IMR-90 (cell line): ENCODE measurements at regions not wholly inside any gene's neighbourhood (a gene's known extent, or its start where the extent isn't known, plus 50 kb on each side); places are given as distances from the start of the nearest gene placed in this dataset.

Experiments used
- ATAC-seq: fragments of 200-7000 bp; cut with Tn5 transposase; 2 replicates; pipeline ENCODE4 v1.9.1; 2020; ENCODE audit warnings: low read depth, mild to moderate bottlenecking, moderate library complexity
- BruUV-seq: library from RNA; stranded (reverse); fragments of 400-500 nt; replicated peaks from 2 replicates; lab custom pipeline; 2021; lab: Mats Ljungman, UMichigan
- CTCF ChIA-PET: fragments of 300-600 bp; formaldehyde crosslinking; extraction: SDS; loops from one replicate; lab custom pipeline; 2021; ENCODE audit warnings: antibody characterized with exemption; lab: Yijun Ruan, JAX
- POLR2A ChIA-PET: fragments of 300-600 bp; sonication (Branson Sonifier 250); formaldehyde crosslinking; loops from one replicate; lab custom pipeline; 2022; ENCODE audit warnings: antibody characterized with exemption; ENCODE audit not compliant: unreplicated experiment; lab: Charles Lee
- DNase-seq: peaks from one replicate; pipeline ENCODE4 v3.0.0; 2013
- H2AFZ ChIP-seq: replicated peaks from 2 replicates; pipeline ENCODE3; 2013; ENCODE audit warnings: low read length, mild to moderate bottlenecking; ENCODE audit not compliant: poor library complexity
- H2AK5ac ChIP-seq: 2 replicates; pipeline ENCODE4 v1.6.1; 2013; ENCODE audit warnings: low read depth, low read length, inconsistent platforms
- H2AK9ac ChIP-seq: replicated peaks from 2 replicates; pipeline ENCODE3; 2013; ENCODE audit warnings: mild to moderate bottlenecking, low read depth, low read length, moderate library complexity; ENCODE audit not compliant: poor library complexity
- H2BK120ac ChIP-seq: 2 replicates; pipeline ENCODE4 v1.6.1; 2013; ENCODE audit warnings: low read depth, low read length, inconsistent platforms
- H2BK15ac ChIP-seq: 3 replicates; pipeline ENCODE4 v1.6.1; 2013; ENCODE audit warnings: low read depth, low read length, inconsistent platforms
- H2BK20ac ChIP-seq: 2 replicates; pipeline ENCODE4 v1.6.1; 2013; ENCODE audit warnings: low read depth, mild to moderate bottlenecking, inconsistent platforms, low read length, moderate library complexity
- H2BK5ac ChIP-seq: 2 replicates; pipeline ENCODE4 v1.6.1; 2013; ENCODE audit warnings: mild to moderate bottlenecking, low read depth, low read length, inconsistent platforms; ENCODE audit not compliant: poor library complexity, severe bottlenecking
- H3K14ac ChIP-seq: replicated peaks from 2 replicates; pipeline ENCODE4 v1.6.1; 2013; ENCODE audit warnings: low read depth, low read length, inconsistent platforms
- H3K18ac ChIP-seq: 2 replicates; pipeline ENCODE4 v1.6.1; 2013; ENCODE audit warnings: low read depth, low read length, control low read depth
- H3K23ac ChIP-seq: 2 replicates; pipeline ENCODE4 v1.6.1; 2013; ENCODE audit warnings: low read depth, low read length, inconsistent platforms
- H3K27ac ChIP-seq: 2 replicates; pipeline ENCODE4 v1.5.1; 2013; ENCODE audit warnings: mild to moderate bottlenecking, control low read depth, low read length; ENCODE audit not compliant: insufficient read depth
- H3K27me3 ChIP-seq: 2 replicates; pipeline ENCODE4 v1.6.1; 2013; ENCODE audit warnings: low read length; ENCODE audit not compliant: control insufficient read depth, insufficient read depth
- H3K36me3 ChIP-seq: 2 replicates; pipeline ENCODE4 v1.6.1; 2013; ENCODE audit warnings: low read length, mixed read lengths; ENCODE audit not compliant: control insufficient read depth, insufficient read depth
- H3K4ac ChIP-seq: 2 replicates; pipeline ENCODE4 v1.6.1; 2013; ENCODE audit warnings: low read depth, low read length, inconsistent platforms
- H3K4me1 ChIP-seq: 2 replicates; pipeline ENCODE4 v1.6.1; 2013; ENCODE audit warnings: low read length, mixed read lengths; ENCODE audit not compliant: control insufficient read depth, insufficient read depth
- H3K4me2 ChIP-seq: 2 replicates; pipeline ENCODE4 v1.6.1; 2013; ENCODE audit warnings: low read depth, mild to moderate bottlenecking, control low read depth, low read length, moderate library complexity
- H3K4me3 ChIP-seq: 2 replicates; pipeline ENCODE4 v1.5.1; 2013; ENCODE audit warnings: low read depth, mild to moderate bottlenecking, control low read depth, low read length, moderate library complexity; ENCODE audit not compliant: insufficient read depth
- H3K56ac ChIP-seq: 2 replicates; pipeline ENCODE4 v1.6.1; 2013; ENCODE audit warnings: low read length, inconsistent platforms; ENCODE audit not compliant: insufficient read depth; ENCODE audit errors: extremely low read depth
- H3K79me1 ChIP-seq, 2 experiments: 2 replicates each; pipeline ENCODE4 v1.6.1; 2013; ENCODE audit warnings: low read length in 2 of 2, inconsistent platforms in 1 of 2, low read depth in 1 of 2
- H3K9ac ChIP-seq: 2 replicates; pipeline ENCODE4 v1.6.1; 2013; ENCODE audit warnings: low read depth, low read length, control low read depth
- H3K9me1 ChIP-seq: 2 replicates; pipeline ENCODE4 v1.6.1; 2013; ENCODE audit warnings: low read length, inconsistent platforms; ENCODE audit not compliant: insufficient read depth
- H3K9me3 ChIP-seq: 2 replicates; pipeline ENCODE4 v1.6.1; 2013; ENCODE audit warnings: low read length; ENCODE audit not compliant: control insufficient read depth, insufficient read depth
- H4K20me1 ChIP-seq: 2 replicates; pipeline ENCODE4 v1.6.1; 2013; ENCODE audit warnings: low read length, inconsistent platforms; ENCODE audit not compliant: insufficient read depth
- H4K5ac ChIP-seq: 2 replicates; pipeline ENCODE4 v1.6.1; 2013; ENCODE audit warnings: mild to moderate bottlenecking, low read depth, low read length, control low read depth
- H4K8ac ChIP-seq, 2 experiments: 2 replicates each; pipeline ENCODE4 v1.6.1; 2013; ENCODE audit warnings: low read depth in 2 of 2, low read length in 2 of 2, control low read depth in 1 of 2, inconsistent platforms in 1 of 2
- H4K91ac ChIP-seq: 2 replicates; pipeline ENCODE4 v1.6.1; 2013; ENCODE audit warnings: low read depth, low read length, inconsistent platforms; ENCODE audit not compliant: insufficient read depth
- BHLHE40 ChIP-seq: fragments of 150-350 bp; IDR thresholded peaks from 2 replicates; pipeline ENCODE4 v1.6.1; 2016; ENCODE audit warnings: mild to moderate bottlenecking, low read depth, low read length
- CHD1 ChIP-seq: IDR thresholded peaks from 2 replicates; pipeline ENCODE4 v1.6.1; 2012; ENCODE audit warnings: low read depth, low read length, improper control_type of control experiment
- FOS ChIP-seq: fragments of 150-350 bp; IDR thresholded peaks from 2 replicates; pipeline ENCODE4 v1.6.1; 2016; ENCODE audit warnings: low read depth, low read length
- RAD21 ChIP-seq: IDR thresholded peaks from 2 replicates; pipeline ENCODE4 v1.6.1; 2012; ENCODE audit warnings: low read length, improper control_type of control experiment
- WGBS, 2 experiments: methylation state at CpG; one replicate each; pipeline versions ENCODE4 v1.1.5 to v1.1.7; 2013; ENCODE audit warnings: missing lambda C conversion rate in 2 of 2; ENCODE audit not compliant: insufficient read length in 1 of 2; ENCODE audit errors: extremely low coverage in 2 of 2; 5-methylcytosine and 5-hydroxymethylcytosine counted together
- dilution Hi-C: fragments of 300-500 bp; cut with HindIII; formaldehyde crosslinking; loops from one replicate; pipeline ENCODE4 v1.14.3; 2018; ENCODE audit warnings: low sequenced_read_pairs; ENCODE audit not compliant: unreplicated experiment
- in situ Hi-C: fragments of 300-500 bp; cut with MboI; formaldehyde crosslinking; loops from 3 replicates; pipeline ENCODE4 v1.14.3; 2019; ENCODE audit warnings: low sequenced_read_pairs, inconsistent platforms, mixed read lengths
- intact Hi-C: fragments of 100-400 bp; cut with micrococcal nuclease; formaldehyde crosslinking; loops from 2 replicates; pipeline ENCODE4 v1.10.0; 2022

- no peak overlapping the region for H3K23ac ChIP-seq
- peak; percentile 23 for DNase-seq
- H4K8ac ChIP-seq: no peak overlapping the region
- H3K4me1 ChIP-seq: no peaks in the 10 kb centered on the region
- H2BK120ac ChIP-seq: no peak overlapping the region
- CTCF ChIA-PET: interaction anchor here (0.6 kb wide), 1 partner anchor 12 kb away, joined by 3 read pairs; no protein-coding TSS in a partner anchor
- WGBS, 2 experiments: 71% methylated on average over 1 of the region's 3 CpGs; no CpG with 5 or more reads in 1 of the 2 experiments
- no peak overlapping the region for H2AFZ ChIP-seq
- no peak overlapping the region for H3K9ac ChIP-seq
- H2AK5ac ChIP-seq: no peak overlapping the region
- no peaks in the 10 kb centered on the region for H3K27me3 ChIP-seq
- H2BK5ac ChIP-seq: no peak overlapping the region
- no peaks in the 10 kb centered on the region for H3K79me1 ChIP-seq
- no peak overlapping the region for H2AK9ac ChIP-seq
- intact Hi-C loops (no loop called here), dilution Hi-C loops (no loop called here), in situ Hi-C loops (no loop called here)
- H3K4ac ChIP-seq: no peak overlapping the region
- POLR2A ChIA-PET: no interaction called here
- no peak overlapping the region for H3K27ac ChIP-seq
- no peaks in the 10 kb centered on the region for H3K9me3 ChIP-seq
- H2BK20ac ChIP-seq: no peak overlapping the region
- no peak overlapping the region for H3K18ac ChIP-seq
- H3K4me2 ChIP-seq: no peak overlapping the region
- no peak overlapping the region for H2BK15ac ChIP-seq
- H4K5ac ChIP-seq: no peak overlapping the region
- no peaks in the 10 kb centered on the region for H3K9me1 ChIP-seq
- H4K20me1 ChIP-seq: no peaks in the 10 kb centered on the region
- no peak overlapping the region for H3K14ac ChIP-seq
- no peak overlapping the region for H3K4me3 ChIP-seq
- H4K91ac ChIP-seq: no peak overlapping the region
- TF ChIP-seq BHLHE40 (no peak), FOS (no peak), CHD1 (no peak), RAD21 (no peak)
- no peaks in the 10 kb centered on the region for H3K36me3 ChIP-seq
- no TSS peak for BruUV-seq
- no peak for ATAC-seq
- no peak overlapping the region for H3K56ac ChIP-seq
Measured at GRCh38 chr5:92364986-92365550, 982.0 kb upstream of the ARRDC3 start.
